ENCODE measurements at regions not wholly inside any gene's neighbourhood (a gene's known extent, or its start where the extent isn't known, plus 50 kb on each side); places are given as distances from the start of the nearest gene placed in this dataset.

- DNase-seq (ENCODE audit: low read depth): no peak
These were observed 58.1 kb upstream of the GPR26 start for GRCh38 chr10:123608047-123608446.

- DNase-seq (ENCODE audit: low read depth): no peak
These were observed 54.9 kb upstream of the GPR26 start for GRCh38 chr10:123611243-123611642.

GRCh38 chr10:123611876-123612275 lies 54.3 kb upstream of the GPR26 start:
- DNase-seq (ENCODE audit: low read depth): no peak

GRCh38 chr10:123613346-123613850 lies 52.8 kb upstream of the GPR26 start:
- no peak for DNase-seq (ENCODE audit: low read depth)

- peak; percentile 60 for DNase-seq (ENCODE audit: low read depth)
These were observed 51.3 kb upstream of the GPR26 start for GRCh38 chr10:123614888-123615287.
